GM21526 (cell line): ENCODE measurements at regions not wholly inside any gene's neighbourhood (a gene's known extent, or its start where the extent isn't known, plus 50 kb on each side); places are given as distances from the start of the nearest gene placed in this dataset.

Source experiments
- ATAC-seq: cut with Tn5 transposase; IDR thresholded peaks from one replicate; pipeline ENCODE4 v1.9.1; 2021; ENCODE audit warnings: moderate library complexity; ENCODE audit not compliant: unreplicated experiment, low FRiP score

GRCh38 chrX:109312757-109313156 is 169.1 kb downstream of the GUCY2F start:
- no peak for ATAC-seq

- ATAC-seq, result no peak
Measured at GRCh38 chrX:109310031-109310430, 171.9 kb downstream of the GUCY2F start.

GRCh38 chrX:109301177-109301576 is 180.7 kb downstream of the GUCY2F start:
- ATAC-seq, result no peak

DNA sequence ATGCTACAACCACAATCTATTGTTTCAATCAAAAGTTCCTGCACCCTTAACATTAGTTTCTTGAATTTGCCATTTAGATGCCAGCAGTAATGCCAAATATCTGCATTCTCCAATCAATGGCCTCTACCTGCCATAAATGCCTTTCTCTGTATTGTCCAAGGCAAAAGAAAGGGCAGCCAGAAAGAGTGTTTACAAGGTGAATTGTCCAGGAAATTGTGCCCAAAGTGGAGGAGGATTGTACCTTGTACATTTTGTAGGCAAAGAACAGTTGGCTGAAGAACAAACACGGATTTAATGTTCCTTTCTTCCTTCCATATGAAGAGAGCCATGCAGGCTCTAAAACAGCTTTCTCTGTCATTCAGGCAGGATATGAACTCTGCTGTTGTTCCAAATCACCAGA is 181.5 kb downstream of the GUCY2F start:
- ATAC-seq, result no peak

DNA sequence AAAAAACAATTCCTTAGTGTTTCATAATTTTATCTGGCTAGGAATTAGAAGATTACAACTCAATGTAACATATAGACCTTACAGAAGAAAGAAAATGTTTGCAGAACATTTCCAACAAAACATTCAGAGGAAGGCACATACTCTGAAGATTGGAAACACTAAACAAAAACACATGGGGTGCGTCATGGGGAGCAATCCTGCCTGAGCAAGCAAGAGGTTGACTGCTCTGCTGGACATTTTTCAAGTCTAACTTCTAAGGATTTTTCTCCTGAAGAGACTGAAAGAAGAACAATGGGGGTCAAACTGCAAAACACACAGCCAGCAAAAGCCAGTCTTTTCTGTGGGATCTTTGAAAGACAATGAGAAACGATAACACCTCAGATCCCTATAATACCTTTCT is 182.8 kb downstream of the GUCY2F start:
- no peak for ATAC-seq

GRCh38 chrX:109294097-109294814 is 187.6 kb downstream of the GUCY2F start:
- ATAC-seq, result no peak

DNA sequence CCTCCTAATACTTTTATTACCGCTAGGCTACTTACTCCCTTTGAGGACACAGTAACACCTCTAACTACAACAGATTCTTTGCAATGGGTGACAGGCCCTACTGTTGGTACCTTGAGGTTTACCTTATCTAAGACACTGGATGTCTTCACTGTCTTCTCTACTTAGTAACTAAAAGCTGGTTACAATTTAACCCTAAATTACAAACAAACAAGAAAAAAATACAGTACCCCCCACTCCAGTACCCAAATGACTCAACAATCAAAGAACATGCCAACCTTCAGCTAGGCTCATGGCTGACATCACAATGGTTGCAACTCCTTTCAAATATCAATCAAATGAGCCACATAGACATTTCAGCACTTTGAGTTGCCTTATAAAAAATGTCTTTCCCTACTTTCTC is 198.0 kb downstream of the GUCY2F start:
- no peak for ATAC-seq

DNA sequence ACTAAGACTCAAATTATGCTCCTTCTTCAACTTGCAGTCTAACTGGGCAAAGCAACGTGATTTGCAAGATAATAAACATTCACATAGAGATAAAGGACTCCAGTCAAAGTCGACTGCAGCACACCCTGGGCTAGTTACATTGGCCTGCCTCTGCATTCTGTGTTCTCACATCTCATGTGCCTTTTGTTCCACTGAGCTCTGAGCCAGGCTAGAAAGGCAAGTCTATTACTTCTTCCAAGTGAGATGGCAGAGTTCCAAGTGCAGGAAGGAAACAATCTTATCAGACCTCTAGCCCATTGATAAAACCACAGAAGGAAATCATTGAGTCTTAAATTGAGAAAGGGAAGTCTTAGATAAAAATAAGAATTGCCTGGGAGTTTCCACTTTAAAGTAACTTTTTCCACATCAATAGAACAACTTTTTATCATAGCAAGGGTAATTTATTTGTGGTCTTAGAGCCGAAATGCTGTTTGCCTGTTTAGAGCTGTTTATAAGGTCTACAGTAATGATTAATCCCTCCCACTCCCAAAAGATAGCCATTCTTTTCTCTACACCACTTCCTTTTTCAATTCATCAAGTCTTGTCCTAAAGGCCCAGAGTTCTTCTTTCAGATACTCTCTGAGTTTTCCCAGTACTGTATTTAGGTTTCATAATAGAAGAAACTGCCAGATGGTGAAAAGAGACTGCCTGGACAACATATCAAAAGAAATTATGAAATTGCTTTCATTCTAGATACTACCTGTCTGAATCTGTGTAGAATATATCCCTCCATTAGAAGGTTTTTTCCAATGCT is 200.2 kb downstream of the GUCY2F start:
- ATAC-seq, result peak; percentile 83

DNA sequence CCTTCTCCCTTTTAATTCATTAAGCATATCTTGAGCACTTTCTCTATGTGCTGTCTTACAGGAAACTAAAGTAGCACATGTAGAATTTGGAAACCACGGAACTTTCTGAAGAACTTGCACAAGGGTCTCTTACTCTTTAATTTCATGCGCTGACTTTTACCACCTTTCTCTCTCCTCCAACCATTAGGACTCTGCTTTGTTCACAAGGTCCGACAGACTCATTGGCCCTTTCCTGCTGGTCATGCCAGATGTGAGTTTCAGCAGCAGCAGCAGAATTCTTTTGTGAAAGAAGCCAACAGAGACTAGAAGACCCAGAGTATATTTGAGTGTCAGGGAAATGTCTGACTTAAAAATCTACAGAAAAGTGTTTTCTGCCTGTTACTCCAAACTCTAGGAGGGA is 207.1 kb downstream of the GUCY2F start:
- no peak for ATAC-seq

GRCh38 chrX:109270580-109271484 is 211.1 kb downstream of the GUCY2F start:
- peak; percentile 94 for ATAC-seq

- ATAC-seq, result no peak
Measured at GRCh38 chrX:109268340-109268739, 213.5 kb downstream of the GUCY2F start.

GRCh38 chrX:109266034-109266433 is 215.9 kb downstream of the GUCY2F start:
- ATAC-seq, result no peak

DNA sequence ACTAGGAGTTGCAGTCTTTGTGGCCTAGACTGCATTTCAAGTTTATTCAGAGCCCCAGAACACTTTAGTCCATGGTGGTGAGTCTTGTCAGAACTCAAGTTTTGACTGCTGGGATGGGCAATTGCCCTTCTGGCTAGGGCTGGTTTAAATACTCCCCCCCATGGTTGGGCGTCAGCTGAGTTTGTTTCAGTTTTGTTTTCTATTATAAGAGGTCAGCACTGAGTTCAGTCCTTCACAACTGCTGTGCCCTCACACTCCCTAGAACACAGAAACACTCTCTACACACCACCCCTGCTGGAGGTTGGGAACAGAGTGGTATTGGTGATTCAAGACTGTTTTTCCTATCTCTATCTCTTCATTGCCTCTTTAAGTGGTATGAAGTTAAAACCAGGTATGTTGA is 217.0 kb downstream of the GUCY2F start:
- ATAC-seq, result peak; percentile 78

GRCh38 chrX:109261279-109261678 is 220.6 kb downstream of the GUCY2F start:
- ATAC-seq, result no peak

- no peak for ATAC-seq
Measured at GRCh38 chrX:109252789-109253188, 229.1 kb downstream of the GUCY2F start.

DNA sequence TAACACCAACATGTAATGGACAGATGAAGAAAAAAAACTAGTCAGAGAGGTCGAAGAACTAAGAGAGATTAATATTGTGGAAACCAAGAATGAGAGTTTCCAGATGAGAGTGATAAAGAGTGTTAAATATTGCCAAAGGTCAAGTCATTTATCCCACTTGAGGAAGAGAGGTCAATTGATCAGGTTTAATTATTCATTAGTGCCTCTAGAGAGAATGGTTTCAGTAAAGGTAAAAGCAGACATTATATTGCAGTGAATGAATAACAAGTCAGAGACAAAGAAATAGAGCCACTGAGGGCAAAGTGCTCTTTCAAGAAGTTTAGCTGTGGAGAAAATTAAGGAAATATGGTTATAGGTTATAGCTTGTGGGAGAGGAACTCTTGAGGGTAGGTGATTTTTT is 263.1 kb downstream of the GUCY2F start:
- ATAC-seq, result no peak

- ATAC-seq, result no peak
Measured at GRCh38 chrX:109199726-109200125, 282.2 kb downstream of the GUCY2F start.

DNA sequence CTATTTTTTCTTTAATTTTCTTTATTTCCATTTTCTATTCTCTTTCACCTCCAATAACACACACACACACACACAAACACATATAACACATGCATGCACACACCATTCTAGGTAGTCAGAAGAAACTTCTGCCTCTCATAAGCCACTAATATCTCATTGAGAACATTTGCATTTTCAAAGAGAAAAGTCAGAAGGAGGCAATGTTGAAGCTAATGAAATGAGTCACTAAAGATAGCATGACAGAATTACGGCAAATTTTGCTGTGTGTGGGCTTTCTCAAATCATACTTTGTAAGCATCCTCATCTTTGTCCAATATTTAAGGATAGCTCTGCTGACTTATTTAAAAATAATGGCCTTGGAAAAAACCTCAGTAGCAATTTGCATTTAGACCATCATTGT is 291.3 kb downstream of the GUCY2F start:
- peak; percentile 60 for ATAC-seq

- ATAC-seq, result no peak
Measured at GRCh38 chrX:109187473-109188168, 294.3 kb downstream of the GUCY2F start.

GRCh38 chrX:109186939-109187338 is 294.9 kb downstream of the GUCY2F start:
- ATAC-seq, result no peak
